Muscle of back (tissue), 3 donors: ENCODE measurements at regions not wholly inside any gene's neighbourhood (a gene's known extent, or its start where the extent isn't known, plus 50 kb on each side); places are given as distances from the start of the nearest gene placed in this dataset.
"Not testable (repeated sequence)": the region's sequence is repeated elsewhere in the genome, so short reads cannot be mapped to it uniquely, and the experiment has no call there.

Experiments
- DNase-seq, 3 donors: peaks; one replicate each; pipeline versions ENCODE4 v3.0.0 to v3.0.0-alpha.2; 2013

GRCh38 chr10:93127642-93128215 is 54.0 kb downstream of the CYP26A1 start:
- not testable (repeated sequence) for DNase-seq

GRCh38 chr10:93131986-93132385 is 58.3 kb downstream of the CYP26A1 start:
- no peak for DNase-seq

- no peak for DNase-seq
These were observed 64.6 kb downstream of the CYP26A1 start for GRCh38 chr10:93138113-93138870.

- DNase-seq, result no peak
These were observed 65.5 kb downstream of the CYP26A1 start for GRCh38 chr10:93139059-93139655.

- DNase-seq, result no peak
These were observed 68.8 kb downstream of the CYP26A1 start for GRCh38 chr10:93142534-93142933.

- DNase-seq, result no peak
These were observed 69.6 kb downstream of the CYP26A1 start for GRCh38 chr10:93143281-93143680.

GRCh38 chr10:93146336-93146735 is 72.6 kb downstream of the CYP26A1 start:
- no peak for DNase-seq

GRCh38 chr10:93147281-93147680 is 73.6 kb downstream of the CYP26A1 start:
- DNase-seq, result peak in 1 of 3 donors; percentile 26

- no peak for DNase-seq
These were observed 74.8 kb downstream of the CYP26A1 start for GRCh38 chr10:93148476-93148875.

- no peak for DNase-seq
These were observed 76.1 kb downstream of the CYP26A1 start for GRCh38 chr10:93149761-93150160.

GRCh38 chr10:93150289-93150688 is 76.6 kb downstream of the CYP26A1 start:
- no peak for DNase-seq

- DNase-seq, result no peak
These were observed 77.4 kb downstream of the CYP26A1 start for GRCh38 chr10:93150990-93151547.

GRCh38 chr10:93152136-93152535 is 78.4 kb downstream of the CYP26A1 start:
- peak; percentile 35 to 71 (median 51) for DNase-seq

- no peak for DNase-seq
These were observed 80.8 kb downstream of the CYP26A1 start for GRCh38 chr10:93154531-93154930.

- no peak for DNase-seq
These were observed 86.4 kb downstream of the CYP26A1 start for GRCh38 chr10:93160140-93160539.

- peak in 2 of 3 donors; percentile 28 to 53 for DNase-seq
These were observed 87.1 kb downstream of the CYP26A1 start for GRCh38 chr10:93160829-93161228.

- peak in 1 of 3 donors; percentile 26 for DNase-seq
These were observed 91.7 kb downstream of the CYP26A1 start for GRCh38 chr10:93165367-93165766.

- DNase-seq, result no peak
These were observed 92.4 kb downstream of the CYP26A1 start for GRCh38 chr10:93166134-93166533.

- DNase-seq, result no peak
These were observed 98.1 kb downstream of the CYP26A1 start for GRCh38 chr10:93171837-93172236.

- DNase-seq, result no peak
These were observed 100.5 kb downstream of the CYP26A1 start for GRCh38 chr10:93173967-93174845.

GRCh38 chr10:93175490-93175889 is 101.8 kb downstream of the CYP26A1 start:
- DNase-seq, result no peak

- no peak for DNase-seq
These were observed 103.8 kb downstream of the CYP26A1 start for GRCh38 chr10:93177511-93177910.
